ENCODE measurements at regions not wholly inside any gene's neighbourhood (a gene's known extent, or its start where the extent isn't known, plus 50 kb on each side); places are given as distances from the start of the nearest gene placed in this dataset.

DNA sequence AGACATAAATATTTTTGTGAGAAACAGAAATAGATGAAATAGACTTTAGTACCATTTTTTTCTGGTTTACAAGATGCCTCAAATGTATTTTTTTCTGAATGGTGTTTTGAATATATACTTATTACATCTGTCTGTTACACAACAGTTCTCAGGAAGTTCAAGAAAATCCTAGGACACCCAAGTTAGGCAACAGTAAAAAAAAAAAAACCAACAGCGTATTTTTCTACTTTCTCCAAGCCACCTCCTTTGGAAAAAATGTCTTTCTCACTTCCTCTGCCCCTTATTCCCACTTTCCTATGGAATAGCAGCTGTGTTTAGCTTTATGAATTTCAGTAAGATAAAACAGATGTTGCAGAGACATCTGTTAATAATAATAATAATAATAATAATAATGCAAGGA lies 489.6 kb upstream of the KLF12 start (continued):
- TF ChIP-seq, protein P1, sequence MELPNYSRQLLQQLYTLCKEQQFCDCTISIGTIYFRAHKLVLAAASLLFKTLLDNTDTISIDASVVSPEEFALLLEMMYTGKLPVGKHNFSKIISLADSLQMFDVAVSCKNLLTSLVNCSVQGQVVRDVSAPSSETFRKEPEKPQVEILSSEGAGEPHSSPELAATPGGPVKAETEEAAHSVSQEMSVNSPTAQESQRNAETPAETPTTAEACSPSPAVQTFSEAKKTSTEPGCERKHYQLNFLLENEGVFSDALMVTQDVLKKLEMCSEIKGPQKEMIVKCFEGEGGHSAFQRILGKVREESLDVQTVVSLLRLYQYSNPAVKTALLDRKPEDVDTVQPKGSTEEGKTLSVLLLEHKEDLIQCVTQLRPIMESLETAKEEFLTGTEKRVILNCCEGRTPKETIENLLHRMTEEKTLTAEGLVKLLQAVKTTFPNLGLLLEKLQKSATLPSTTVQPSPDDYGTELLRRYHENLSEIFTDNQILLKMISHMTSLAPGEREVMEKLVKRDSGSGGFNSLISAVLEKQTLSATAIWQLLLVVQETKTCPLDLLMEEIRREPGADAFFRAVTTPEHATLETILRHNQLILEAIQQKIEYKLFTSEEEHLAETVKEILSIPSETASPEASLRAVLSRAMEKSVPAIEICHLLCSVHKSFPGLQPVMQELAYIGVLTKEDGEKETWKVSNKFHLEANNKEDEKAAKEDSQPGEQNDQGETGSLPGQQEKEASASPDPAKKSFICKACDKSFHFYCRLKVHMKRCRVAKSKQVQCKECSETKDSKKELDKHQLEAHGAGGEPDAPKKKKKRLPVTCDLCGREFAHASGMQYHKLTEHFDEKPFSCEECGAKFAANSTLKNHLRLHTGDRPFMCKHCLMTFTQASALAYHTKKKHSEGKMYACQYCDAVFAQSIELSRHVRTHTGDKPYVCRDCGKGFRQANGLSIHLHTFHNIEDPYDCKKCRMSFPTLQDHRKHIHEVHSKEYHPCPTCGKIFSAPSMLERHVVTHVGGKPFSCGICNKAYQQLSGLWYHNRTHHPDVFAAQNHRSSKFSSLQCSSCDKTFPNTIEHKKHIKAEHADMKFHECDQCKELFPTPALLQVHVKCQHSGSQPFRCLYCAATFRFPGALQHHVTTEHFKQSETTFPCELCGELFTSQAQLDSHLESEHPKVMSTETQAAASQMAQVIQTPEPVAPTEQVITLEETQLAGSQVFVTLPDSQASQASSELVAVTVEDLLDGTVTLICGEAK (IDR thresholded peaks at IDR 0.05), result no peak
- TF ChIP-seq, protein P1 (CRISPR knock-in tag; IDR thresholded peaks at IDR 0.05), result no peak
- TF ChIP-seq KDM4B (IDR thresholded peaks at IDR 0.05; ENCODE audit: borderline replicate concordance in 2 of 2, low read depth in 1 of 2) (no peak), SOX6 (IDR thresholded peaks at IDR 0.05) (no peak), ZZZ3 (IDR thresholded peaks at IDR 0.05) (no peak), NCOA2 (IDR thresholded peaks at IDR 0.05; ENCODE audit: partially characterized antibody in 2 of 2) (no peak)
- TF ChIP-seq, protein P2, sequence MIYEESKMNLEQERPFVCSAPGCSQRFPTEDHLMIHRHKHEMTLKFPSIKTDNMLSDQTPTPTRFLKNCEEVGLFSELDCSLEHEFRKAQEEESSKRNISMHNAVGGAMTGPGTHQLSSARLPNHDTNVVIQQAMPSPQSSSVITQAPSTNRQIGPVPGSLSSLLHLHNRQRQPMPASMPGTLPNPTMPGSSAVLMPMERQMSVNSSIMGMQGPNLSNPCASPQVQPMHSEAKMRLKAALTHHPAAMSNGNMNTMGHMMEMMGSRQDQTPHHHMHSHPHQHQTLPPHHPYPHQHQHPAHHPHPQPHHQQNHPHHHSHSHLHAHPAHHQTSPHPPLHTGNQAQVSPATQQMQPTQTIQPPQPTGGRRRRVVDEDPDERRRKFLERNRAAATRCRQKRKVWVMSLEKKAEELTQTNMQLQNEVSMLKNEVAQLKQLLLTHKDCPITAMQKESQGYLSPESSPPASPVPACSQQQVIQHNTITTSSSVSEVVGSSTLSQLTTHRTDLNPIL (CRISPR knock-in tag; IDR thresholded peaks at IDR 0.05), result no peak

Measured in K562 (cell line).